ENCODE measurements at regions not wholly inside any gene's neighbourhood (a gene's known extent, or its start where the extent isn't known, plus 50 kb on each side); places are given as distances from the start of the nearest gene placed in this dataset.

DNA sequence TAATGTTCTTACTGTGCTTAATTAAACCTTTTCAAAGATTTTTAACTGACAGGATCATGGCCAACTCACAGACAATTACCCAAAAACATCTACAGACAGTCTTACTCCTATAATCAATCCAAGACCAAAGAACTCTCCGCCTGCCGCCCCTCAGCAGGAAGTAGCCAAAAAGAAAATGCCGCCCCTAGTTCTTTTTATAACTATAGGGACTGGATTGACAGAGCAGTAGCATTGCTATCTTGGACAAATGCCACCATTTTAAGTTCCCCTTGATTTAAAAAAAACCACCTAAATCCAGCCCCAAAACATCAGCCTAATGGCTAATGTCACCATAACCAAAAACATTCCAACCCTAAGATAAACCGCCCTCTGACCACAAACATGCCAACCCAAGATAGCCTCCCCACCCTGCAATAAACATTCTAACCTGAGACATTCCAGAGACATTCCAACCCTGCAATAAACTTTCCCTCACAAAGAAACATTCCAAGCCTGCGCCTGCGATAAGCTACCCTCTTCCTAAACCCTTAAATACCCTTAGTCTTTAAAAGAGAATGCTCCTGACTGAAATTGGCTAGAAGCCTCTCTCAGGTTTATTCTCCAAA is 77.0 kb downstream of the COQ2 start:
- Histone ChIP-seq H2AFZ (ENCODE audit: low read depth, low read length, poor library complexity, severe bottlenecking) (peak overlapping the region; percentile 27), H4K20me1 (ENCODE audit: insufficient read depth) (no peaks in the 10 kb centered on the region), H3K79me2 (ENCODE audit: insufficient read depth, low read length) (no peaks in the 10 kb centered on the region), H3K4me1 (ENCODE audit: control insufficient read depth in 1 of 2, insufficient read depth in 2 of 2, low read length in 2 of 2) (peaks cover 38 to 58% of the 10 kb centered on the region in 2 experiments), H3K36me3 (ENCODE audit: control insufficient read depth in 1 of 2, insufficient read depth in 2 of 2, low read length in 2 of 2) (peaks cover 0 to 4% of the 10 kb centered on the region in 2 experiments; a peak in 1 of 4 replicates), H3K4me2 (ENCODE audit: low read length) (peak overlapping the region; percentile 62), H3K9me2 (ENCODE audit: insufficient read depth) (no peaks in the 10 kb centered on the region), H3K9me3 (ENCODE audit: control insufficient read depth in 1 of 2, insufficient read depth in 1 of 2, low read depth in 1 of 2, low read length in 2 of 2) (no peaks in the 10 kb centered on the region; a peak in 1 of 4 replicates), H3K9ac (ENCODE audit: low read length) (peak overlapping the region; percentile 38; the same call in 1 of the 2 replicates), H3K27ac (ENCODE audit: low read depth, low read length) (peak overlapping the region; percentile 86; the same call in 1 of the 2 replicates), H3K4me3 (replicated peaks in 1 of 2; ENCODE audit: low read depth in 1 of 2, low read length in 2 of 2) (peak overlapping the region in 1 of 2 experiments; percentile 19; a peak in 2 of 4 replicates), H3K27me3 (ENCODE audit: insufficient read depth, low read length) (no peaks in the 10 kb centered on the region)
- DNase-seq (ENCODE audit: low read depth, low spot score) (peak; percentile 83), ATAC-seq (peak; percentile 88)
- CTCF ChIA-PET, result no interaction called here
- RAD21 ChIA-PET (ENCODE audit: low non-redundant PET in 1 of 2, low total read pairs in 2 of 2, uncharacterized antibody in 2 of 2, unreplicated experiment in 2 of 2), result interaction anchor here in 1 of 2 experiments (1.3 kb wide), 1 partner anchor 33 kb away, joined by 3 read pairs; no protein-coding TSS in a partner anchor
- intact Hi-C loops (cut with micrococcal nuclease), result no loop called here
- POLR2A ChIA-PET, result no interaction called here
- BruUV-seq (replicated peaks), result no TSS peak
- no peak for TF ChIP-seq SRF (IDR thresholded peaks at IDR 0.05; ENCODE audit: low read depth)
- TF ChIP-seq EGR1 (IDR thresholded peaks at IDR 0.05; ENCODE audit: low read depth), result 0 out of 2 replicates have a peak, but pooled peaks have one; percentile 16
- no peak for TF ChIP-seq EZH2 (IDR thresholded peaks at IDR 0.05)
- TF ChIP-seq RAD21 (IDR thresholded peaks at IDR 0.05; ENCODE audit: low read depth), result no peak
- TF ChIP-seq FOSL1 (IDR thresholded peaks at IDR 0.05; ENCODE audit: low read depth), result no peak
- no peak for TF ChIP-seq CTCF (IDR thresholded peaks at IDR 0.05 in 2 of 3, conservative IDR thresholded peaks at IDR 0.05 in 1 of 3; ENCODE audit: borderline replicate concordance in 1 of 3, insufficient read depth in 1 of 3, low read depth in 2 of 3, low read length in 2 of 3)
- no peak for TF ChIP-seq POLR2A (IDR thresholded peaks at IDR 0.05; ENCODE audit: borderline replicate concordance, extremely low read depth, insufficient read depth, insufficient read length)
- peak; percentile 22; the same call in 1 of the 2 replicates for TF ChIP-seq POLR2AphosphoS5 (IDR thresholded peaks at IDR 0.05; ENCODE audit: low read depth, low read length)
- TF ChIP-seq ZNF274 (IDR thresholded peaks at IDR 0.05; ENCODE audit: low read depth, low read length), result no peak
- TF ChIP-seq JUND (IDR thresholded peaks at IDR 0.05), result peak; percentile 60
- peak; percentile 16 for TF ChIP-seq YY1 (IDR thresholded peaks at IDR 0.05; ENCODE audit: extremely low read depth, insufficient replicate concordance, low read depth, low read length)
- TF ChIP-seq, protein P1, sequence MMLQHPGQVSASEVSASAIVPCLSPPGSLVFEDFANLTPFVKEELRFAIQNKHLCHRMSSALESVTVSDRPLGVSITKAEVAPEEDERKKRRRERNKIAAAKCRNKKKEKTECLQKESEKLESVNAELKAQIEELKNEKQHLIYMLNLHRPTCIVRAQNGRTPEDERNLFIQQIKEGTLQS (IDR thresholded peaks at IDR 0.05), result no peak
- peak; percentile 85 for TF ChIP-seq TCF7L2 (IDR thresholded peaks at IDR 0.05; ENCODE audit: borderline replicate concordance, extremely low read depth, insufficient read depth, insufficient read length)
- peak; percentile 59; the same call in 1 of the 2 replicates for TF ChIP-seq CEBPB (IDR thresholded peaks at IDR 0.05; ENCODE audit: low read depth)
- no peak for TF ChIP-seq ELF1 (IDR thresholded peaks at IDR 0.05; ENCODE audit: borderline replicate concordance, low read depth)
- TF ChIP-seq CBX3 (IDR thresholded peaks at IDR 0.05; ENCODE audit: low read depth), result peak; percentile 73; the same call in 1 of the 2 replicates
- TF ChIP-seq ZFX (IDR thresholded peaks at IDR 0.05), result no peak
- TF ChIP-seq, protein P2, sequence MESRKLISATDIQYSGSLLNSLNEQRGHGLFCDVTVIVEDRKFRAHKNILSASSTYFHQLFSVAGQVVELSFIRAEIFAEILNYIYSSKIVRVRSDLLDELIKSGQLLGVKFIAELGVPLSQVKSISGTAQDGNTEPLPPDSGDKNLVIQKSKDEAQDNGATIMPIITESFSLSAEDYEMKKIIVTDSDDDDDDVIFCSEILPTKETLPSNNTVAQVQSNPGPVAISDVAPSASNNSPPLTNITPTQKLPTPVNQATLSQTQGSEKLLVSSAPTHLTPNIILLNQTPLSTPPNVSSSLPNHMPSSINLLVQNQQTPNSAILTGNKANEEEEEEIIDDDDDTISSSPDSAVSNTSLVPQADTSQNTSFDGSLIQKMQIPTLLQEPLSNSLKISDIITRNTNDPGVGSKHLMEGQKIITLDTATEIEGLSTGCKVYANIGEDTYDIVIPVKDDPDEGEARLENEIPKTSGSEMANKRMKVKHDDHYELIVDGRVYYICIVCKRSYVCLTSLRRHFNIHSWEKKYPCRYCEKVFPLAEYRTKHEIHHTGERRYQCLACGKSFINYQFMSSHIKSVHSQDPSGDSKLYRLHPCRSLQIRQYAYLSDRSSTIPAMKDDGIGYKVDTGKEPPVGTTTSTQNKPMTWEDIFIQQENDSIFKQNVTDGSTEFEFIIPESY (IDR thresholded peaks at IDR 0.05; ENCODE audit: extremely low read depth, insufficient replicate concordance, low read length), result no peak
- peak; percentile 83 for TF ChIP-seq SP1 (IDR thresholded peaks at IDR 0.05; ENCODE audit: low read depth)
